Keratinocyte (primary cell): ENCODE measurements at regions not wholly inside any gene's neighbourhood (a gene's known extent, or its start where the extent isn't known, plus 50 kb on each side); places are given as distances from the start of the nearest gene placed in this dataset.

Source experiments
- DNase-seq: peaks from one replicate; pipeline ENCODE4 v3.0.0-alpha.2; 2011; ENCODE audit warnings: low read depth, missing footprints, low spot score
- FAIRE-seq: peaks from 2 replicates; lab custom pipeline; 2011; peaks lifted over from hg19 to GRCh38; lab: Jason Lieb, UNC
- H2AFZ ChIP-seq: 2 replicates; pipeline ENCODE4 v1.6.0; 2012; ENCODE audit warnings: low read length, control low read depth, inconsistent platforms; ENCODE audit not compliant: control insufficient read depth
- H3K27ac ChIP-seq: 2 replicates; pipeline ENCODE4 v1.5.1; 2011; ENCODE audit warnings: low read length; ENCODE audit not compliant: control insufficient read depth, insufficient read depth
- H3K27me3 ChIP-seq: 3 replicates; pipeline ENCODE4 v1.6.0; 2011; ENCODE audit warnings: low read length; ENCODE audit not compliant: control insufficient read depth, insufficient read depth; ENCODE audit errors: extremely low read depth
- H3K36me3 ChIP-seq, 2 experiments: 2 replicates in 1 of 2; 3 replicates in 1 of 2; pipeline ENCODE4 v1.5.1; 2011; ENCODE audit warnings: low read length in 2 of 2, mild to moderate bottlenecking in 1 of 2; ENCODE audit not compliant: control insufficient read depth in 2 of 2, insufficient read depth in 2 of 2; ENCODE audit errors: extremely low read depth in 1 of 2
- H3K4me1 ChIP-seq: 3 replicates; pipeline ENCODE4 v1.5.1; 2011; ENCODE audit warnings: low read length; ENCODE audit not compliant: control insufficient read depth, insufficient read depth; ENCODE audit errors: extremely low read depth
- H3K4me2 ChIP-seq: 3 replicates; pipeline ENCODE4 v1.6.0; 2011; ENCODE audit warnings: low read depth, low read length; ENCODE audit not compliant: control insufficient read depth, insufficient read depth; ENCODE audit errors: extremely low read depth
- H3K4me3 ChIP-seq, 3 experiments: fragments of 200-600 bp in 1 of 3; sonication (generic) in 1 of 3; 2 replicates in 2 of 3; 3 replicates in 1 of 3; pipeline ENCODE4 v1.5.1; 2011 to 2016; ENCODE audit warnings: low read length in 3 of 3, mild to moderate bottlenecking in 3 of 3, control low read depth in 2 of 3, inconsistent platforms in 1 of 3, low read depth in 1 of 3, mixed read lengths in 1 of 3, mixed run types in 1 of 3, moderate library complexity in 1 of 3; ENCODE audit not compliant: control insufficient read depth in 2 of 3, insufficient read depth in 2 of 3; ENCODE audit errors: extremely low read depth in 1 of 3
- H3K79me2 ChIP-seq: 2 replicates; pipeline ENCODE4 v1.6.0; 2012; ENCODE audit warnings: low read length; ENCODE audit not compliant: control insufficient read depth, insufficient read depth
- H3K9ac ChIP-seq: 3 replicates; pipeline ENCODE4 v1.6.0; 2011; ENCODE audit warnings: low read length; ENCODE audit not compliant: control insufficient read depth, insufficient read depth; ENCODE audit errors: extremely low read depth
- H3K9me1 ChIP-seq: 3 replicates; pipeline ENCODE4 v1.6.0; 2011; ENCODE audit warnings: low read length; ENCODE audit not compliant: control insufficient read depth, insufficient read depth; ENCODE audit errors: extremely low read depth
- H3K9me3 ChIP-seq: 2 replicates; pipeline ENCODE4 v1.5.1; 2012; ENCODE audit warnings: low read depth, low read length; ENCODE audit not compliant: control insufficient read depth
- H4K20me1 ChIP-seq: 3 replicates; pipeline ENCODE4 v1.6.0; 2011; ENCODE audit warnings: low read length; ENCODE audit not compliant: control insufficient read depth, insufficient read depth; ENCODE audit errors: extremely low read depth
- EZH2 ChIP-seq: IDR thresholded peaks from one replicate; pipeline ENCODE4 v1.6.1; 2012; ENCODE audit warnings: inconsistent platforms, mild to moderate bottlenecking, low read length, moderate library complexity
- dilution Hi-C: fragments of 300-500 bp; cut with MboI; formaldehyde crosslinking; loops from one replicate; pipeline ENCODE4 v1.7.0; 2020; ENCODE audit warnings: low sequenced_read_pairs; ENCODE audit not compliant: extremely low pct_ligation_motif_present
- TF ChIP-seq, protein P1 (sequence below), 3 experiments: IDR thresholded peaks in 1 of 3; conservative IDR thresholded peaks in 1 of 3; optimal IDR thresholded peaks in 1 of 3; 2 replicates in 2 of 3; 3 replicates in 1 of 3; pipeline versions ENCODE3 to v1.5.1; 2011; ENCODE audit warnings: low read length in 3 of 3, mild to moderate bottlenecking in 3 of 3, moderate library complexity in 2 of 3, control low read depth in 1 of 3, inconsistent platforms in 1 of 3; ENCODE audit not compliant: insufficient read depth in 2 of 3; ENCODE audit errors: extremely low read depth in 1 of 3

GRCh38 chr2:180905002-180905401, 75.4 kb upstream of the UBE2E3 start:
- Histone ChIP-seq H3K79me2 (no peaks in the 10 kb centered on the region), H3K9ac (no peak overlapping the region), H2AFZ (no peak overlapping the region), H4K20me1 (no peaks in the 10 kb centered on the region), H3K4me2 (no peak overlapping the region), H3K4me1 (peaks cover 5% of the 10 kb centered on the region), H3K27me3 (no peaks in the 10 kb centered on the region), H3K4me3 (no peak overlapping the region), H3K9me1 (no peaks in the 10 kb centered on the region), H3K36me3 (no peaks in the 10 kb centered on the region), H3K9me3 (no peaks in the 10 kb centered on the region), H3K27ac (no peak overlapping the region)
- TF ChIP-seq, protein P1, sequence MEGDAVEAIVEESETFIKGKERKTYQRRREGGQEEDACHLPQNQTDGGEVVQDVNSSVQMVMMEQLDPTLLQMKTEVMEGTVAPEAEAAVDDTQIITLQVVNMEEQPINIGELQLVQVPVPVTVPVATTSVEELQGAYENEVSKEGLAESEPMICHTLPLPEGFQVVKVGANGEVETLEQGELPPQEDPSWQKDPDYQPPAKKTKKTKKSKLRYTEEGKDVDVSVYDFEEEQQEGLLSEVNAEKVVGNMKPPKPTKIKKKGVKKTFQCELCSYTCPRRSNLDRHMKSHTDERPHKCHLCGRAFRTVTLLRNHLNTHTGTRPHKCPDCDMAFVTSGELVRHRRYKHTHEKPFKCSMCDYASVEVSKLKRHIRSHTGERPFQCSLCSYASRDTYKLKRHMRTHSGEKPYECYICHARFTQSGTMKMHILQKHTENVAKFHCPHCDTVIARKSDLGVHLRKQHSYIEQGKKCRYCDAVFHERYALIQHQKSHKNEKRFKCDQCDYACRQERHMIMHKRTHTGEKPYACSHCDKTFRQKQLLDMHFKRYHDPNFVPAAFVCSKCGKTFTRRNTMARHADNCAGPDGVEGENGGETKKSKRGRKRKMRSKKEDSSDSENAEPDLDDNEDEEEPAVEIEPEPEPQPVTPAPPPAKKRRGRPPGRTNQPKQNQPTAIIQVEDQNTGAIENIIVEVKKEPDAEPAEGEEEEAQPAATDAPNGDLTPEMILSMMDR (optimal IDR thresholded peaks at IDR 0.05 in 1 of 3, IDR thresholded peaks at IDR 0.05 in 1 of 3, conservative IDR thresholded peaks at IDR 0.05 in 1 of 3; ENCODE audit: extremely low read depth in 1 of 3, insufficient read depth in 2 of 3, low read length in 3 of 3) = no peak
- TF ChIP-seq EZH2 = no peak
- dilution Hi-C loops = no loop called here
- no peak for DNase-seq
- FAIRE-seq = no peak

DNA sequence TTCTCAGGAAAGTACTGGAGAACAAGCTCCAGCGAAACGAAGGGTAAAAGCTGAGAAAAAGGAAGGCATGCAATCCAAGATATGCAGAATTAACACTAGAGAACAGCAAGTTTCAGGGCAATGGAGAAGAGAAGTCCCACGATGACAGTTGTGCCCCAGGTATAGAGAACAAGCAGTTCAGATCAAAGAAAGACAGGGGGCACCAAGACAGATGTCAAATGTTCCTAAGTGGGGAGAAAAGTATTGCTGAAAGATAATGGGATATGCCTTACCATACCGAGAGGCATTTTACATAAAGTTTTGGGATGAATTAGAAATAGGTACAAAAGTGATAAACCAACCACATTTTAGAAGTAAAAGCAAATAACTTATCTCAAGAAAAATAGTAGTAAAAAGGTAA, 79.1 kb upstream of the UBE2E3 start:
- TF ChIP-seq, protein P1 (optimal IDR thresholded peaks at IDR 0.05 in 1 of 3, IDR thresholded peaks at IDR 0.05 in 1 of 3, conservative IDR thresholded peaks at IDR 0.05 in 1 of 3; ENCODE audit: extremely low read depth in 1 of 3, insufficient read depth in 2 of 3, low read length in 3 of 3) = no peak
- TF ChIP-seq EZH2 = no peak
- dilution Hi-C loops = no loop called here
- H3K4me1 ChIP-seq = no peaks in the 10 kb centered on the region
- FAIRE-seq (no peak), DNase-seq (no peak)
- no peak overlapping the region for H3K4me3 ChIP-seq
- H3K79me2 ChIP-seq = no peaks in the 10 kb centered on the region
- no peak overlapping the region for H3K27ac ChIP-seq
- H3K4me2 ChIP-seq = no peak overlapping the region
- no peaks in the 10 kb centered on the region for H3K27me3 ChIP-seq
- H3K9ac ChIP-seq = no peak overlapping the region
- no peaks in the 10 kb centered on the region for H3K9me1 ChIP-seq
- no peaks in the 10 kb centered on the region for H4K20me1 ChIP-seq
- no peak overlapping the region for H2AFZ ChIP-seq
- no peaks in the 10 kb centered on the region for H3K9me3 ChIP-seq
- H3K36me3 ChIP-seq = no peaks in the 10 kb centered on the region
